Panc1 (cell line): ENCODE measurements at regions not wholly inside any gene's neighbourhood (a gene's known extent, or its start where the extent isn't known, plus 50 kb on each side); places are given as distances from the start of the nearest gene placed in this dataset.

ENCODE experiments used
- ATAC-seq: fragments of 200-7000 bp; cut with Tn5 transposase; 2 replicates; pipeline ENCODE4 v1.9.1; 2020; ENCODE audit warnings: mild to moderate bottlenecking, moderate library complexity
- BruUV-seq: library from RNA; stranded (reverse); fragments of 400-500 nt; replicated peaks from 2 replicates; lab custom pipeline; 2021; lab: Mats Ljungman, UMichigan
- CTCF ChIA-PET: fragments of 300-600 bp; sonication (Branson Sonifier 250); formaldehyde crosslinking; loops from one replicate; lab custom pipeline; 2022; ENCODE audit warnings: antibody characterized with exemption; lab: Charles Lee
- POLR2A ChIA-PET: fragments of 300-600 bp; sonication (Branson Sonifier 250); formaldehyde crosslinking; loops from one replicate; lab custom pipeline; 2022; ENCODE audit warnings: antibody characterized with exemption; lab: Charles Lee
- DNase-seq: peaks from one replicate; pipeline ENCODE4 v3.0.0-alpha.2; 2010; ENCODE audit warnings: low read depth, low spot score
- H3K27ac ChIP-seq: 2 replicates; pipeline ENCODE4 v1.5.1; 2011; ENCODE audit warnings: mild to moderate bottlenecking, low read length, inconsistent platforms
- H3K27me3 ChIP-seq: fragments of 200-500 bp; sonication (Bioruptor generic); 2 replicates; pipeline ENCODE4 v1.6.0; 2014; ENCODE audit warnings: low read length, inconsistent platforms; ENCODE audit not compliant: control insufficient read depth, insufficient read depth
- H3K36me3 ChIP-seq: fragments of 200-500 bp; sonication (Bioruptor generic); 2 replicates; pipeline ENCODE4 v1.5.1; 2014; ENCODE audit warnings: inconsistent platforms, mild to moderate bottlenecking, low read length, moderate library complexity; ENCODE audit not compliant: control insufficient read depth, insufficient read depth
- H3K4me1 ChIP-seq: 2 replicates; pipeline ENCODE4 v1.5.1; 2011; ENCODE audit warnings: inconsistent platforms, mild to moderate bottlenecking, low read length, moderate library complexity; ENCODE audit not compliant: control insufficient read depth, insufficient read depth
- H3K4me3 ChIP-seq, 2 experiments: 2 replicates each; pipeline ENCODE4 v1.5.1; 2011 to 2012; ENCODE audit warnings: low read depth in 2 of 2, low read length in 2 of 2, mild to moderate bottlenecking in 2 of 2, inconsistent platforms in 1 of 2, moderate library complexity in 1 of 2
- H3K9me3 ChIP-seq: fragments of 200-500 bp; sonication (Bioruptor generic); 2 replicates; pipeline ENCODE4 v1.5.1; 2014; ENCODE audit warnings: low read depth, mild to moderate bottlenecking, inconsistent platforms, low read length, moderate library complexity; ENCODE audit not compliant: control insufficient read depth, insufficient read depth
- CTCF ChIP-seq: fragments of 450-650 bp; IDR thresholded peaks from 2 replicates; pipeline ENCODE4 v1.5.1; 2017; ENCODE audit warnings: mild to moderate bottlenecking
- POLR2AphosphoS5 ChIP-seq: IDR thresholded peaks from 2 replicates; pipeline ENCODE4 v1.6.1; 2012; ENCODE audit warnings: mild to moderate bottlenecking, low read depth, low read length, moderate library complexity
- REST ChIP-seq, 2 experiments: IDR thresholded peaks; 2 replicates each; pipeline ENCODE4 v1.6.1; 2011 to 2012; ENCODE audit warnings: low read depth in 2 of 2, control low read depth in 1 of 2, low read length in 1 of 2, mild to moderate bottlenecking in 1 of 2, moderate library complexity in 1 of 2; ENCODE audit not compliant: insufficient read depth in 1 of 2
- SIN3A ChIP-seq: IDR thresholded peaks from 2 replicates; pipeline ENCODE4 v1.6.1; 2012; ENCODE audit warnings: low read depth, mild to moderate bottlenecking, low read length, moderate library complexity, borderline replicate concordance; ENCODE audit not compliant: insufficient read depth
- TCF7L2 ChIP-seq: IDR thresholded peaks from 2 replicates; pipeline ENCODE4 v1.6.1; 2011; ENCODE audit warnings: mild to moderate bottlenecking, low read depth, low read length, inconsistent platforms
- in situ Hi-C: cut with HindIII; loops from 2 replicates; pipeline ENCODE4 v1.10.0; 2016; ENCODE audit warnings: low sequenced_read_pairs, low pct_unique_long_range_greater_than_20kb
- intact Hi-C: fragments of 100-400 bp; cut with micrococcal nuclease; formaldehyde crosslinking; loops from one replicate; pipeline ENCODE4 v1.10.0; 2022; ENCODE audit not compliant: unreplicated experiment

- no peaks in the 10 kb centered on the region for H3K27me3 ChIP-seq
- in situ Hi-C loops, result no loop called here
Observed at GRCh38 chr3:66642019-66642418, 141.2 kb upstream of the LRIG1 start.

GRCh38 chr3:66642484-66642883, 141.7 kb upstream of the LRIG1 start:
- TF ChIP-seq TCF7L2 (no peak), REST (IDR thresholded peaks at IDR 0.05; ENCODE audit: insufficient read depth in 1 of 2, low read depth in 2 of 2, low read length in 1 of 2) (no peak), SIN3A (no peak), POLR2AphosphoS5 (no peak), CTCF (no peak)
- Histone ChIP-seq H3K9me3 (no peaks in the 10 kb centered on the region), H3K27ac (no peak overlapping the region), H3K27me3 (no peaks in the 10 kb centered on the region), H3K4me3 (no peak overlapping the region), H3K36me3 (no peaks in the 10 kb centered on the region; the same call in 1 of the 2 replicates), H3K4me1 (no peaks in the 10 kb centered on the region)
- intact Hi-C loops, result no loop called here
- POLR2A ChIA-PET, result no interaction called here
- ATAC-seq (no peak), DNase-seq (no peak)
- no TSS peak for BruUV-seq
- in situ Hi-C loops, result no loop called here
- CTCF ChIA-PET, result no interaction called here

More at GRCh38 chr3:66642019-66642418, 141.2 kb upstream of the LRIG1 start:
- Histone ChIP-seq H3K27ac (no peak overlapping the region), H3K4me3 (no peak overlapping the region), H3K4me1 (no peaks in the 10 kb centered on the region), H3K36me3 (no peaks in the 10 kb centered on the region; the same call in 1 of the 2 replicates), H3K9me3 (no peaks in the 10 kb centered on the region)
- no peak for TF ChIP-seq POLR2AphosphoS5
- no peak for TF ChIP-seq TCF7L2
- no peak for TF ChIP-seq CTCF
- no peak for TF ChIP-seq REST (IDR thresholded peaks at IDR 0.05; ENCODE audit: insufficient read depth in 1 of 2, low read depth in 2 of 2, low read length in 1 of 2)
- no peak for TF ChIP-seq SIN3A
- ChIA-PET CTCF (no interaction called here), POLR2A (no interaction called here)
- intact Hi-C loops, result no loop called here
- DNase-seq (no peak), ATAC-seq (no peak)
- no TSS peak for BruUV-seq
